WTC11 (cell line): ENCODE measurements at regions not wholly inside any gene's neighbourhood (a gene's known extent, or its start where the extent isn't known, plus 50 kb on each side); places are given as distances from the start of the nearest gene placed in this dataset.

Experiments
- ATF2 ChIP-seq: sonication (generic); formaldehyde crosslinking; IDR thresholded peaks from 2 replicates; pipeline ENCODE4 v1.8.1; 2022; ENCODE audit warnings: low read depth, missing genetic modification reagents, borderline replicate concordance
- CREB1 ChIP-seq: sonication (generic); formaldehyde crosslinking; IDR thresholded peaks from 2 replicates; pipeline ENCODE4 v1.8.0; 2023; ENCODE audit warnings: mild to moderate bottlenecking, missing genetic modification reagents
- CTCF ChIP-seq: fragments of 200-600 bp; IDR thresholded peaks from 2 replicates; pipeline ENCODE4 v1.8.0; 2022; ENCODE audit warnings: antibody characterized with exemption
- E2F4 ChIP-seq: sonication (generic); formaldehyde crosslinking; IDR thresholded peaks from 2 replicates; pipeline ENCODE4 v1.8.1; 2022; ENCODE audit warnings: low read depth, mild to moderate bottlenecking, moderate library complexity, missing genetic modification reagents, borderline replicate concordance
- ESRRA ChIP-seq: sonication (generic); formaldehyde crosslinking; IDR thresholded peaks from 2 replicates; pipeline ENCODE4 v1.8.1; 2022; ENCODE audit warnings: mild to moderate bottlenecking, missing genetic modification reagents, borderline replicate concordance
- HMGXB4 ChIP-seq: sonication (generic); formaldehyde crosslinking; IDR thresholded peaks from 2 replicates; pipeline ENCODE4 v1.8.1; 2023; ENCODE audit warnings: mild to moderate bottlenecking, moderate library complexity, missing genetic modification reagents
- JUN ChIP-seq: sonication (generic); formaldehyde crosslinking; IDR thresholded peaks from 2 replicates; pipeline ENCODE4 v1.8.0; 2023; ENCODE audit warnings: mild to moderate bottlenecking, missing genetic modification reagents
- MAX ChIP-seq: sonication (generic); formaldehyde crosslinking; IDR thresholded peaks from 2 replicates; pipeline ENCODE4 v1.8.0; 2022; ENCODE audit warnings: mild to moderate bottlenecking, missing genetic modification reagents
- TCF7 ChIP-seq: sonication (generic); formaldehyde crosslinking; IDR thresholded peaks from 2 replicates; pipeline ENCODE4 v1.8.0; 2022; ENCODE audit warnings: mild to moderate bottlenecking, low read depth, missing genetic modification reagents, moderate library complexity
- ZNF512 ChIP-seq: sonication (generic); formaldehyde crosslinking; IDR thresholded peaks from 2 replicates; pipeline ENCODE4 v1.8.1; 2022; ENCODE audit warnings: missing genetic modification reagents, borderline replicate concordance

GRCh38 chr1:178038372-178038771, 55.5 kb upstream of the RASAL2 start:
- TF ChIP-seq ATF2 (CRISPR knock-in tag) (no peak), CTCF (no peak), ESRRA (CRISPR knock-in tag) (no peak), HMGXB4 (CRISPR knock-in tag) (no peak), E2F4 (CRISPR knock-in tag) (no peak), TCF7 (CRISPR knock-in tag) (no peak), CREB1 (no peak), ZNF512 (CRISPR knock-in tag) (no peak), JUN (CRISPR knock-in tag) (no peak), MAX (CRISPR knock-in tag) (no peak)
